IMR-90 (cell line): ENCODE measurements at regions not wholly inside any gene's neighbourhood (a gene's known extent, or its start where the extent isn't known, plus 50 kb on each side); places are given as distances from the start of the nearest gene placed in this dataset.

Source experiments
- BHLHE40 ChIP-seq: fragments of 150-350 bp; IDR thresholded peaks from 2 replicates; pipeline ENCODE4 v1.6.1; 2016; ENCODE audit warnings: mild to moderate bottlenecking, low read depth, low read length
- CEBPB ChIP-seq: IDR thresholded peaks from 2 replicates; pipeline ENCODE4 v1.6.1; 2012; ENCODE audit warnings: low read depth, low read length, improper control_type of control experiment
- CTCF ChIP-seq: conservative IDR thresholded peaks from 2 replicates; pipeline ENCODE4 v1.5.1; 2012; ENCODE audit warnings: mild to moderate bottlenecking, low read depth, low read length, improper control_type of control experiment
- POLR2A ChIP-seq: IDR thresholded peaks from 2 replicates; pipeline ENCODE4 v1.6.1; 2012; ENCODE audit warnings: mild to moderate bottlenecking, low read depth, low read length
- RCOR1 ChIP-seq: IDR thresholded peaks from 2 replicates; pipeline ENCODE4 v1.6.1; 2012; ENCODE audit warnings: mild to moderate bottlenecking, low read length, improper control_type of control experiment; ENCODE audit not compliant: insufficient replicate concordance

- TF ChIP-seq RCOR1 = no peak
- TF ChIP-seq CTCF = no peak
- no peak for TF ChIP-seq POLR2A
- no peak for TF ChIP-seq BHLHE40
- no peak for TF ChIP-seq CEBPB
Observed at GRCh38 chr10:53108317-53108934, 335.8 kb upstream of the MBL2 start.
